ENCODE measurements at regions not wholly inside any gene's neighbourhood (a gene's known extent, or its start where the extent isn't known, plus 50 kb on each side); places are given as distances from the start of the nearest gene placed in this dataset.

- no peaks in the 10 kb centered on the region for H3K9me2 ChIP-seq (ENCODE audit: insufficient read depth)
- DNase-seq (ENCODE audit: low spot score): no peak
- peaks cover 10% of the 10 kb centered on the region for H3K4me1 Mint-ChIP-seq
- no peak for ATAC-seq
- no peaks in the 10 kb centered on the region for H3F3A ChIP-seq (replicated peaks; ENCODE audit: low read depth)
- H3K4me3 Mint-ChIP-seq: no peak overlapping the region
- H3K27ac Mint-ChIP-seq: no peak overlapping the region
- H3K36me3 Mint-ChIP-seq (ENCODE audit: low read depth): no peaks in the 10 kb centered on the region
- H3K9me3 Mint-ChIP-seq: no peaks in the 10 kb centered on the region
- H3K27ac ChIP-seq (ENCODE audit: low read depth): no peak overlapping the region
- TF ChIP-seq, protein P1, sequence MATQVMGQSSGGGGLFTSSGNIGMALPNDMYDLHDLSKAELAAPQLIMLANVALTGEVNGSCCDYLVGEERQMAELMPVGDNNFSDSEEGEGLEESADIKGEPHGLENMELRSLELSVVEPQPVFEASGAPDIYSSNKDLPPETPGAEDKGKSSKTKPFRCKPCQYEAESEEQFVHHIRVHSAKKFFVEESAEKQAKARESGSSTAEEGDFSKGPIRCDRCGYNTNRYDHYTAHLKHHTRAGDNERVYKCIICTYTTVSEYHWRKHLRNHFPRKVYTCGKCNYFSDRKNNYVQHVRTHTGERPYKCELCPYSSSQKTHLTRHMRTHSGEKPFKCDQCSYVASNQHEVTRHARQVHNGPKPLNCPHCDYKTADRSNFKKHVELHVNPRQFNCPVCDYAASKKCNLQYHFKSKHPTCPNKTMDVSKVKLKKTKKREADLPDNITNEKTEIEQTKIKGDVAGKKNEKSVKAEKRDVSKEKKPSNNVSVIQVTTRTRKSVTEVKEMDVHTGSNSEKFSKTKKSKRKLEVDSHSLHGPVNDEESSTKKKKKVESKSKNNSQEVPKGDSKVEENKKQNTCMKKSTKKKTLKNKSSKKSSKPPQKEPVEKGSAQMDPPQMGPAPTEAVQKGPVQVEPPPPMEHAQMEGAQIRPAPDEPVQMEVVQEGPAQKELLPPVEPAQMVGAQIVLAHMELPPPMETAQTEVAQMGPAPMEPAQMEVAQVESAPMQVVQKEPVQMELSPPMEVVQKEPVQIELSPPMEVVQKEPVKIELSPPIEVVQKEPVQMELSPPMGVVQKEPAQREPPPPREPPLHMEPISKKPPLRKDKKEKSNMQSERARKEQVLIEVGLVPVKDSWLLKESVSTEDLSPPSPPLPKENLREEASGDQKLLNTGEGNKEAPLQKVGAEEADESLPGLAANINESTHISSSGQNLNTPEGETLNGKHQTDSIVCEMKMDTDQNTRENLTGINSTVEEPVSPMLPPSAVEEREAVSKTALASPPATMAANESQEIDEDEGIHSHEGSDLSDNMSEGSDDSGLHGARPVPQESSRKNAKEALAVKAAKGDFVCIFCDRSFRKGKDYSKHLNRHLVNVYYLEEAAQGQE (IDR thresholded peaks at IDR 0.05; ENCODE audit: unreplicated experiment): no peak
- TF ChIP-seq, protein P2, sequence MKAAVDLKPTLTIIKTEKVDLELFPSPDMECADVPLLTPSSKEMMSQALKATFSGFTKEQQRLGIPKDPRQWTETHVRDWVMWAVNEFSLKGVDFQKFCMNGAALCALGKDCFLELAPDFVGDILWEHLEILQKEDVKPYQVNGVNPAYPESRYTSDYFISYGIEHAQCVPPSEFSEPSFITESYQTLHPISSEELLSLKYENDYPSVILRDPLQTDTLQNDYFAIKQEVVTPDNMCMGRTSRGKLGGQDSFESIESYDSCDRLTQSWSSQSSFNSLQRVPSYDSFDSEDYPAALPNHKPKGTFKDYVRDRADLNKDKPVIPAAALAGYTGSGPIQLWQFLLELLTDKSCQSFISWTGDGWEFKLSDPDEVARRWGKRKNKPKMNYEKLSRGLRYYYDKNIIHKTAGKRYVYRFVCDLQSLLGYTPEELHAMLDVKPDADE (IDR thresholded peaks at IDR 0.05): no peak
- TF ChIP-seq JUNB (IDR thresholded peaks at IDR 0.05; ENCODE audit: unreplicated experiment) (no peak), ZNF114 (CRISPR knock-in tag; IDR thresholded peaks at IDR 0.05) (no peak), POLR2AphosphoS5 (IDR thresholded peaks at IDR 0.05; ENCODE audit: low read depth) (no peak), CREB1 (CRISPR knock-in tag; IDR thresholded peaks at IDR 0.05; ENCODE audit: low read depth) (no peak), ZNF331 (CRISPR knock-in tag; IDR thresholded peaks at IDR 0.05; ENCODE audit: low read depth) (no peak), EZH2phosphoT487 (IDR thresholded peaks at IDR 0.05; ENCODE audit: unreplicated experiment) (no peak), EZH2 (IDR thresholded peaks at IDR 0.05; ENCODE audit: low read depth, unreplicated experiment) (no peak), STAT1 (IDR thresholded peaks at IDR 0.05; ENCODE audit: unreplicated experiment) (no peak), NANOG (IDR thresholded peaks at IDR 0.05; ENCODE audit: borderline replicate concordance) (no peak)
- TF ChIP-seq, protein P3, sequence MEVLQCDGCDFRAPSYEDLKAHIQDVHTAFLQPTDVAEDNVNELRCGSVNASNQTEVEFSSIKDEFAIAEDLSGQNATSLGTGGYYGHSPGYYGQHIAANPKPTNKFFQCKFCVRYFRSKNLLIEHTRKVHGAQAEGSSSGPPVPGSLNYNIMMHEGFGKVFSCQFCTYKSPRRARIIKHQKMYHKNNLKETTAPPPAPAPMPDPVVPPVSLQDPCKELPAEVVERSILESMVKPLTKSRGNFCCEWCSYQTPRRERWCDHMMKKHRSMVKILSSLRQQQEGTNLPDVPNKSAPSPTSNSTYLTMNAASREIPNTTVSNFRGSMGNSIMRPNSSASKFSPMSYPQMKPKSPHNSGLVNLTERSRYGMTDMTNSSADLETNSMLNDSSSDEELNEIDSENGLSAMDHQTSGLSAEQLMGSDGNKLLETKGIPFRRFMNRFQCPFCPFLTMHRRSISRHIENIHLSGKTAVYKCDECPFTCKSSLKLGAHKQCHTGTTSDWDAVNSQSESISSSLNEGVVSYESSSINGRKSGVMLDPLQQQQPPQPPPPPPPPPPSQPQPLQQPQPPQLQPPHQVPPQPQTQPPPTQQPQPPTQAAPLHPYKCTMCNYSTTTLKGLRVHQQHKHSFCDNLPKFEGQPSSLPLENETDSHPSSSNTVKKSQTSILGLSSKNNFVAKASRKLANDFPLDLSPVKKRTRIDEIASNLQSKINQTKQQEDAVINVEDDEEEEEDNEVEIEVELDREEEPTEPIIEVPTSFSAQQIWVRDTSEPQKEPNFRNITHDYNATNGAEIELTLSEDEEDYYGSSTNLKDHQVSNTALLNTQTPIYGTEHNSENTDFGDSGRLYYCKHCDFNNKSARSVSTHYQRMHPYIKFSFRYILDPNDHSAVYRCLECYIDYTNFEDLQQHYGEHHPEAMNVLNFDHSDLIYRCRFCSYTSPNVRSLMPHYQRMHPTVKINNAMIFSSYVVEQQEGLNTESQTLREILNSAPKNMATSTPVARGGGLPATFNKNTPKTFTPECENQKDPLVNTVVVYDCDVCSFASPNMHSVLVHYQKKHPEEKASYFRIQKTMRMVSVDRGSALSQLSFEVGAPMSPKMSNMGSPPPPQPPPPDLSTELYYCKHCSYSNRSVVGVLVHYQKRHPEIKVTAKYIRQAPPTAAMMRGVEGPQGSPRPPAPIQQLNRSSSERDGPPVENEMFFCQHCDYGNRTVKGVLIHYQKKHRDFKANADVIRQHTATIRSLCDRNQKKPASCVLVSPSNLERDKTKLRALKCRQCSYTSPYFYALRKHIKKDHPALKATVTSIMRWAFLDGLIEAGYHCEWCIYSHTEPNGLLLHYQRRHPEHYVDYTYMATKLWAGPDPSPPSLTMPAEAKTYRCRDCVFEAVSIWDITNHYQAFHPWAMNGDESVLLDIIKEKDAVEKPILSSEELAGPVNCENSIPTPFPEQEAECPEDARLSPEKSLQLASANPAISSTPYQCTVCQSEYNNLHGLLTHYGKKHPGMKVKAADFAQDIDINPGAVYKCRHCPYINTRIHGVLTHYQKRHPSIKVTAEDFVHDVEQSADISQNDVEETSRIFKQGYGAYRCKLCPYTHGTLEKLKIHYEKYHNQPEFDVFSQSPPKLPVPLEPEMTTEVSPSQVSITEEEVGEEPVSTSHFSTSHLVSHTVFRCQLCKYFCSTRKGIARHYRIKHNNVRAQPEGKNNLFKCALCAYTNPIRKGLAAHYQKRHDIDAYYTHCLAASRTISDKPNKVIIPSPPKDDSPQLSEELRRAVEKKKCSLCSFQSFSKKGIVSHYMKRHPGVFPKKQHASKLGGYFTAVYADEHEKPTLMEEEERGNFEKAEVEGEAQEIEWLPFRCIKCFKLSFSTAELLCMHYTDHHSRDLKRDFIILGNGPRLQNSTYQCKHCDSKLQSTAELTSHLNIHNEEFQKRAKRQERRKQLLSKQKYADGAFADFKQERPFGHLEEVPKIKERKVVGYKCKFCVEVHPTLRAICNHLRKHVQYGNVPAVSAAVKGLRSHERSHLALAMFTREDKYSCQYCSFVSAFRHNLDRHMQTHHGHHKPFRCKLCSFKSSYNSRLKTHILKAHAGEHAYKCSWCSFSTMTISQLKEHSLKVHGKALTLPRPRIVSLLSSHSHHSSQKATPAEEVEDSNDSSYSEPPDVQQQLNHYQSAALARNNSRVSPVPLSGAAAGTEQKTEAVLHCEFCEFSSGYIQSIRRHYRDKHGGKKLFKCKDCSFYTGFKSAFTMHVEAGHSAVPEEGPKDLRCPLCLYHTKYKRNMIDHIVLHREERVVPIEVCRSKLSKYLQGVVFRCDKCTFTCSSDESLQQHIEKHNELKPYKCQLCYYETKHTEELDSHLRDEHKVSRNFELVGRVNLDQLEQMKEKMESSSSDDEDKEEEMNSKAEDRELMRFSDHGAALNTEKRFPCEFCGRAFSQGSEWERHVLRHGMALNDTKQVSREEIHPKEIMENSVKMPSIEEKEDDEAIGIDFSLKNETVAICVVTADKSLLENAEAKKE (CRISPR knock-in tag; IDR thresholded peaks at IDR 0.05): no peak
- TF ChIP-seq, protein P4, sequence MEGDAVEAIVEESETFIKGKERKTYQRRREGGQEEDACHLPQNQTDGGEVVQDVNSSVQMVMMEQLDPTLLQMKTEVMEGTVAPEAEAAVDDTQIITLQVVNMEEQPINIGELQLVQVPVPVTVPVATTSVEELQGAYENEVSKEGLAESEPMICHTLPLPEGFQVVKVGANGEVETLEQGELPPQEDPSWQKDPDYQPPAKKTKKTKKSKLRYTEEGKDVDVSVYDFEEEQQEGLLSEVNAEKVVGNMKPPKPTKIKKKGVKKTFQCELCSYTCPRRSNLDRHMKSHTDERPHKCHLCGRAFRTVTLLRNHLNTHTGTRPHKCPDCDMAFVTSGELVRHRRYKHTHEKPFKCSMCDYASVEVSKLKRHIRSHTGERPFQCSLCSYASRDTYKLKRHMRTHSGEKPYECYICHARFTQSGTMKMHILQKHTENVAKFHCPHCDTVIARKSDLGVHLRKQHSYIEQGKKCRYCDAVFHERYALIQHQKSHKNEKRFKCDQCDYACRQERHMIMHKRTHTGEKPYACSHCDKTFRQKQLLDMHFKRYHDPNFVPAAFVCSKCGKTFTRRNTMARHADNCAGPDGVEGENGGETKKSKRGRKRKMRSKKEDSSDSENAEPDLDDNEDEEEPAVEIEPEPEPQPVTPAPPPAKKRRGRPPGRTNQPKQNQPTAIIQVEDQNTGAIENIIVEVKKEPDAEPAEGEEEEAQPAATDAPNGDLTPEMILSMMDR (conservative IDR thresholded peaks at IDR 0.05; ENCODE audit: low read depth in 2 of 2): no peak
- H3K79me2 ChIP-seq (replicated peaks; ENCODE audit: insufficient read depth): no peaks in the 10 kb centered on the region
- no peak overlapping the region for H2AFZ ChIP-seq
- H3K4me3 ChIP-seq: no peak overlapping the region
- no peaks in the 10 kb centered on the region for H3K36me3 ChIP-seq (ENCODE audit: insufficient read depth)
- no peaks in the 10 kb centered on the region for H3K4me1 ChIP-seq (ENCODE audit: insufficient read depth)
- H3K4me2 ChIP-seq: no peak overlapping the region
- H3K27me3 Mint-ChIP-seq (ENCODE audit: insufficient read depth, low read depth, poor library complexity): no peaks in the 10 kb centered on the region
- H4K20me1 ChIP-seq (replicated peaks; ENCODE audit: insufficient read depth): no peaks in the 10 kb centered on the region
- H3K27me3 ChIP-seq (ENCODE audit: insufficient read depth): no peaks in the 10 kb centered on the region
Observed at GRCh38 chr4:106423791-106424190, 55.2 kb upstream of the GIMD1 start.

Data from GM23338 (cell line).